ENCODE measurements at regions not wholly inside any gene's neighbourhood (a gene's known extent, or its start where the extent isn't known, plus 50 kb on each side); places are given as distances from the start of the nearest gene placed in this dataset.

- no peaks in the 10 kb centered on the region for H3K36me3 ChIP-seq
- no peaks in the 10 kb centered on the region for H3K27me3 ChIP-seq
- no peak for TF ChIP-seq CTCF (IDR thresholded peaks at IDR 0.05)
- TF ChIP-seq POLR2A (IDR thresholded peaks at IDR 0.05), result no peak
- no peak for TF ChIP-seq POLR2AphosphoS5 (IDR thresholded peaks at IDR 0.05; ENCODE audit: insufficient read depth in 1 of 2, low read depth in 1 of 2)
- H3K4me1 ChIP-seq, result peaks cover 1% of the 10 kb centered on the region
- no peak overlapping the region for H3K27ac ChIP-seq
- H3K9me3 ChIP-seq, result no peaks in the 10 kb centered on the region
- no peak overlapping the region for H3K4me3 ChIP-seq
- DNase-seq (ENCODE audit: extremely low spot score in 2 of 2), result no peak
- intact Hi-C loops (cut with DNase I), result no loop called here
Measured at GRCh38 chr22:27588915-27589314, 212.6 kb downstream of the MN1 start.

- H3K4me3 ChIP-seq, result no peak overlapping the region
- H3K36me3 ChIP-seq, result no peaks in the 10 kb centered on the region
- H3K9me3 ChIP-seq, result no peaks in the 10 kb centered on the region
- no peak for DNase-seq (ENCODE audit: extremely low spot score in 2 of 2)
- no peak for TF ChIP-seq CTCF (IDR thresholded peaks at IDR 0.05)
- no peak for TF ChIP-seq POLR2AphosphoS5 (IDR thresholded peaks at IDR 0.05; ENCODE audit: insufficient read depth in 1 of 2, low read depth in 1 of 2)
- TF ChIP-seq POLR2A (IDR thresholded peaks at IDR 0.05), result no peak
- no peaks in the 10 kb centered on the region for H3K27me3 ChIP-seq
- no peak overlapping the region for H3K27ac ChIP-seq
- intact Hi-C loops (cut with DNase I), result no loop called here
- H3K4me1 ChIP-seq, result no peaks in the 10 kb centered on the region
Measured at GRCh38 chr22:27591060-27591459, 210.5 kb downstream of the MN1 start.

GRCh38 chr22:27593378-27593777 lies 208.2 kb downstream of the MN1 start:
- H3K9me3 ChIP-seq, result no peaks in the 10 kb centered on the region
- no peaks in the 10 kb centered on the region for H3K36me3 ChIP-seq
- no peaks in the 10 kb centered on the region for H3K4me1 ChIP-seq
- TF ChIP-seq POLR2A (IDR thresholded peaks at IDR 0.05), result no peak
- TF ChIP-seq CTCF (IDR thresholded peaks at IDR 0.05), result no peak
- TF ChIP-seq POLR2AphosphoS5 (IDR thresholded peaks at IDR 0.05; ENCODE audit: insufficient read depth in 1 of 2, low read depth in 1 of 2), result no peak
- no peak overlapping the region for H3K4me3 ChIP-seq
- H3K27ac ChIP-seq, result no peak overlapping the region
- intact Hi-C loops (cut with DNase I), result no loop called here
- DNase-seq (ENCODE audit: extremely low spot score in 2 of 2), result no peak
- H3K27me3 ChIP-seq, result no peaks in the 10 kb centered on the region

- Histone ChIP-seq H3K27me3 (no peaks in the 10 kb centered on the region), H3K4me1 (no peaks in the 10 kb centered on the region), H3K4me3 (no peak overlapping the region), H3K9me3 (no peaks in the 10 kb centered on the region), H3K36me3 (no peaks in the 10 kb centered on the region), H3K27ac (no peak overlapping the region)
- intact Hi-C loops (cut with DNase I), result no loop called here
- TF ChIP-seq CTCF (IDR thresholded peaks at IDR 0.05) (no peak), POLR2A (IDR thresholded peaks at IDR 0.05) (no peak), POLR2AphosphoS5 (IDR thresholded peaks at IDR 0.05; ENCODE audit: insufficient read depth in 1 of 2, low read depth in 1 of 2) (no peak)
- DNase-seq (ENCODE audit: extremely low spot score in 2 of 2), result no peak
Measured at GRCh38 chr22:27594020-27594419, 207.5 kb downstream of the MN1 start.

GRCh38 chr22:27594474-27595134 lies 207.0 kb downstream of the MN1 start:
- H3K27me3 ChIP-seq, result no peaks in the 10 kb centered on the region
- TF ChIP-seq CTCF (IDR thresholded peaks at IDR 0.05) (no peak), POLR2A (IDR thresholded peaks at IDR 0.05) (no peak), POLR2AphosphoS5 (IDR thresholded peaks at IDR 0.05; ENCODE audit: insufficient read depth in 1 of 2, low read depth in 1 of 2) (no peak)
- no peaks in the 10 kb centered on the region for H3K36me3 ChIP-seq
- H3K9me3 ChIP-seq, result no peaks in the 10 kb centered on the region
- H3K4me1 ChIP-seq, result no peaks in the 10 kb centered on the region
- no peak for DNase-seq (ENCODE audit: extremely low spot score in 2 of 2)
- intact Hi-C loops (cut with DNase I), result no loop called here
- no peak overlapping the region for H3K27ac ChIP-seq
- H3K4me3 ChIP-seq, result no peak overlapping the region

Data from vagina (tissue), 2 donors.